ENCODE measurements at regions not wholly inside any gene's neighbourhood (a gene's known extent, or its start where the extent isn't known, plus 50 kb on each side); places are given as distances from the start of the nearest gene placed in this dataset.

DNA sequence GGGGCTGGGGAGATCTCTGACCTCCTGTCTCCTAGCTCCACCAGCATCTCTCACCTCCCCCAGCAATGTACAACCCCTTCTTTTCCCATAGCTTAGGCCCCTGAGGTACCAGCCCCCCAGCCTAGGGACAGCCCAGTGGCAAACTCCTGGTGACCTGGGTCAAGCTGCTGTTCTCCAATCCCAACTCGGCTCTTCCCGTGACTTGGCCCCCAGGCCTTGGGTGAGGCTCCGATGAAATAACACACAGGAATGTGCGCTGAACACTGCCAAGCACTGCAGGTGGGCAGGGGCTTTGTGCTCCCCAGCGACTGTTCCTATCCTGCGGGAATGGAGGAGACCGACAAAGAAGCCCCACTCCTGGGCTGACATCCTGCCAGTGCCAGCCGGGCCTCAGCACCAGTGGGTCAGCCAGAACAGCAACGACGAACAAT, 63.7 kb upstream of the AMZ2 start:
- TF ChIP-seq YY1 (IDR thresholded peaks at IDR 0.05; ENCODE audit: insufficient read depth, insufficient read length) = no peak
- TF ChIP-seq ZNF274 (IDR thresholded peaks at IDR 0.05; ENCODE audit: low read depth, low read length) = no peak
